Astrocyte (in vitro differentiated cells and primary cell): ENCODE measurements at regions not wholly inside any gene's neighbourhood (a gene's known extent, or its start where the extent isn't known, plus 50 kb on each side); places are given as distances from the start of the nearest gene placed in this dataset.

Source experiments
- DNase-seq: peaks from one replicate; pipeline ENCODE4 v3.0.0-alpha.2; 2010; ENCODE audit warnings: low read depth
- FAIRE-seq: peaks from 2 replicates; lab custom pipeline; 2011; peaks lifted over from hg19 to GRCh38; lab: Jason Lieb, UNC
- H2AFZ ChIP-seq: 2 replicates; pipeline ENCODE4 v1.6.0; 2012; ENCODE audit warnings: low read depth, low read length, inconsistent platforms
- H3K27ac ChIP-seq: 2 replicates; pipeline ENCODE4 v1.5.1; 2011; ENCODE audit warnings: low read depth, low read length, inconsistent platforms
- H3K27me3 ChIP-seq: 2 replicates; pipeline ENCODE4 v1.6.0; 2011; ENCODE audit warnings: low read length, inconsistent platforms; ENCODE audit not compliant: insufficient read depth
- H3K36me3 ChIP-seq: 2 replicates; pipeline ENCODE4 v1.5.1; 2011; ENCODE audit warnings: low read length, inconsistent platforms; ENCODE audit not compliant: insufficient read depth
- H3K4me1 ChIP-seq: 2 replicates; pipeline ENCODE4 v1.5.1; 2011; ENCODE audit warnings: low read length, inconsistent platforms; ENCODE audit not compliant: insufficient read depth
- H3K4me2 ChIP-seq: 2 replicates; pipeline ENCODE4 v1.6.0; 2012; ENCODE audit warnings: low read length, inconsistent platforms
- H3K4me3 ChIP-seq: 2 replicates; pipeline ENCODE4 v1.5.1; 2011; ENCODE audit warnings: low read depth, mild to moderate bottlenecking, low read length, inconsistent platforms; ENCODE audit not compliant: insufficient read depth
- H3K79me2 ChIP-seq: 2 replicates; pipeline ENCODE4 v1.6.0; 2012; ENCODE audit warnings: mild to moderate bottlenecking, low read length, inconsistent platforms; ENCODE audit not compliant: insufficient read depth
- H3K9ac ChIP-seq: 2 replicates; pipeline ENCODE4 v1.6.0; 2012; ENCODE audit warnings: mild to moderate bottlenecking, low read length, inconsistent platforms
- H3K9me3 ChIP-seq: 2 replicates; pipeline ENCODE4 v1.5.1; 2012; ENCODE audit warnings: low read depth, mild to moderate bottlenecking, low read length, inconsistent platforms; ENCODE audit not compliant: insufficient read depth
- H4K20me1 ChIP-seq: 2 replicates; pipeline ENCODE4 v1.6.0; 2012; ENCODE audit warnings: low read length, inconsistent platforms; ENCODE audit not compliant: insufficient read depth
- H3K27ac Mint-ChIP-seq: one replicate; pipeline ENCODE4 v1.8.0; 2021; ENCODE audit warnings: mild to moderate bottlenecking, mixed read lengths; ENCODE audit not compliant: unreplicated experiment
- H3K27me3 Mint-ChIP-seq: one replicate; pipeline ENCODE4 v1.8.0; 2021; ENCODE audit warnings: low read depth, mixed read lengths; ENCODE audit not compliant: unreplicated experiment
- H3K36me3 Mint-ChIP-seq: one replicate; pipeline ENCODE4 v1.8.0; 2021; ENCODE audit warnings: low read depth, mixed read lengths; ENCODE audit not compliant: unreplicated experiment
- H3K4me1 Mint-ChIP-seq: one replicate; pipeline ENCODE4 v1.8.0; 2021; ENCODE audit warnings: low read depth, mixed read lengths; ENCODE audit not compliant: unreplicated experiment
- H3K4me3 Mint-ChIP-seq: one replicate; pipeline ENCODE4 v1.8.0; 2021; ENCODE audit warnings: mild to moderate bottlenecking, moderate library complexity, mixed read lengths; ENCODE audit not compliant: unreplicated experiment
- H3K9me3 Mint-ChIP-seq: one replicate; pipeline ENCODE4 v1.8.0; 2021; ENCODE audit warnings: mild to moderate bottlenecking, mixed read lengths; ENCODE audit not compliant: unreplicated experiment
- CTCF ChIP-seq: IDR thresholded peaks from 2 replicates; pipeline ENCODE4 v1.5.1; 2011; ENCODE audit warnings: low read depth, mild to moderate bottlenecking, inconsistent platforms, low read length, moderate library complexity; ENCODE audit not compliant: insufficient read depth
- EZH2 ChIP-seq: IDR thresholded peaks from 2 replicates; pipeline ENCODE4 v1.6.1; 2012; ENCODE audit warnings: mild to moderate bottlenecking, low read length, inconsistent platforms; ENCODE audit not compliant: insufficient read depth

- Histone ChIP-seq H4K20me1 (no peaks in the 10 kb centered on the region), H3K36me3 (no peaks in the 10 kb centered on the region), H2AFZ (no peak overlapping the region), H3K9me3 (no peaks in the 10 kb centered on the region), H3K4me3 (no peak overlapping the region), H3K9ac (no peak overlapping the region), H3K27me3 (no peaks in the 10 kb centered on the region), H3K4me1 (no peaks in the 10 kb centered on the region), H3K79me2 (no peaks in the 10 kb centered on the region), H3K27ac (no peak overlapping the region), H3K4me2 (no peak overlapping the region)
- TF ChIP-seq CTCF (no peak), EZH2 (no peak)
- Mint-ChIP-seq H3K4me3 (no peak overlapping the region), H3K27me3 (no peaks in the 10 kb centered on the region), H3K27ac (no peak overlapping the region), H3K36me3 (no peaks in the 10 kb centered on the region), H3K9me3 (no peaks in the 10 kb centered on the region), H3K4me1 (no peaks in the 10 kb centered on the region)
- FAIRE-seq (no peak), DNase-seq (no peak)
Observed at GRCh38 chr9:73893230-73893629, 603.9 kb upstream of the RORB start.

GRCh38 chr9:73896061-73896460 lies 601.1 kb upstream of the RORB start:
- FAIRE-seq (no peak), DNase-seq (no peak)
- H3K4me1 ChIP-seq = no peaks in the 10 kb centered on the region
- H3K36me3 ChIP-seq = no peaks in the 10 kb centered on the region
- Mint-ChIP-seq H3K4me3 (no peak overlapping the region), H3K4me1 (no peaks in the 10 kb centered on the region), H3K9me3 (no peaks in the 10 kb centered on the region), H3K27me3 (no peaks in the 10 kb centered on the region), H3K27ac (no peak overlapping the region), H3K36me3 (no peaks in the 10 kb centered on the region)
- no peak overlapping the region for H3K4me2 ChIP-seq
- no peak overlapping the region for H2AFZ ChIP-seq
- no peak for TF ChIP-seq CTCF
- no peak for TF ChIP-seq EZH2
- no peaks in the 10 kb centered on the region for H3K9me3 ChIP-seq
- H3K27ac ChIP-seq = no peak overlapping the region
- H3K79me2 ChIP-seq = no peaks in the 10 kb centered on the region
- H3K4me3 ChIP-seq = no peak overlapping the region
- no peaks in the 10 kb centered on the region for H4K20me1 ChIP-seq
- H3K9ac ChIP-seq = no peak overlapping the region
- H3K27me3 ChIP-seq = no peaks in the 10 kb centered on the region

- no peaks in the 10 kb centered on the region for H3K27me3 Mint-ChIP-seq
- Histone ChIP-seq H3K9ac (no peak overlapping the region), H3K79me2 (no peaks in the 10 kb centered on the region), H3K4me1 (no peaks in the 10 kb centered on the region), H3K27ac (no peak overlapping the region), H3K4me3 (no peak overlapping the region), H4K20me1 (no peaks in the 10 kb centered on the region), H3K4me2 (no peak overlapping the region), H3K36me3 (no peaks in the 10 kb centered on the region), H3K9me3 (no peaks in the 10 kb centered on the region), H3K27me3 (no peaks in the 10 kb centered on the region), H2AFZ (no peak overlapping the region)
- no peak overlapping the region for H3K4me3 Mint-ChIP-seq
- no peaks in the 10 kb centered on the region for H3K9me3 Mint-ChIP-seq
- no peak overlapping the region for H3K27ac Mint-ChIP-seq
- no peaks in the 10 kb centered on the region for H3K36me3 Mint-ChIP-seq
- DNase-seq (no peak), FAIRE-seq (no peak)
- no peaks in the 10 kb centered on the region for H3K4me1 Mint-ChIP-seq
- no peak for TF ChIP-seq CTCF
- TF ChIP-seq EZH2 = no peak
Observed at GRCh38 chr9:73906671-73907070, 590.5 kb upstream of the RORB start.
